GM12891 (cell line): ENCODE measurements at regions not wholly inside any gene's neighbourhood (a gene's known extent, or its start where the extent isn't known, plus 50 kb on each side); places are given as distances from the start of the nearest gene placed in this dataset.

Experiments
- DNase-seq: peaks from one replicate; pipeline ENCODE4 v3.0.0; 2011; ENCODE audit warnings: low spot score; ENCODE audit not compliant: insufficient read length
- FAIRE-seq: peaks from 2 replicates; lab custom pipeline; 2011; peaks lifted over from hg19 to GRCh38; lab: Jason Lieb, UNC
- PAX5 ChIP-seq: IDR thresholded peaks from 2 replicates; pipeline ENCODE4 v1.6.1; 2011; ENCODE audit warnings: low read length, moderate library complexity, mild to moderate bottlenecking; ENCODE audit not compliant: insufficient read depth, severe bottlenecking
- POLR2A ChIP-seq: IDR thresholded peaks from 2 replicates; pipeline ENCODE4 v1.6.1; 2011; ENCODE audit warnings: low read depth, low read length, control low read depth
- POLR2AphosphoS5 ChIP-seq: IDR thresholded peaks from 2 replicates; pipeline ENCODE4 v1.6.1; 2011; ENCODE audit warnings: low read depth, low read length, control low read depth
- POU2F2 ChIP-seq: IDR thresholded peaks from 2 replicates; pipeline ENCODE4 v1.6.1; 2011; ENCODE audit warnings: low read depth, mild to moderate bottlenecking, control low read depth, low read length, moderate library complexity
- SPI1 ChIP-seq: IDR thresholded peaks from 2 replicates; pipeline ENCODE4 v1.6.1; 2011; ENCODE audit warnings: low read depth, low read length, control low read depth
- TAF1 ChIP-seq: IDR thresholded peaks from 2 replicates; pipeline ENCODE4 v1.6.1; 2011; ENCODE audit warnings: low read depth, low read length, control low read depth

DNA sequence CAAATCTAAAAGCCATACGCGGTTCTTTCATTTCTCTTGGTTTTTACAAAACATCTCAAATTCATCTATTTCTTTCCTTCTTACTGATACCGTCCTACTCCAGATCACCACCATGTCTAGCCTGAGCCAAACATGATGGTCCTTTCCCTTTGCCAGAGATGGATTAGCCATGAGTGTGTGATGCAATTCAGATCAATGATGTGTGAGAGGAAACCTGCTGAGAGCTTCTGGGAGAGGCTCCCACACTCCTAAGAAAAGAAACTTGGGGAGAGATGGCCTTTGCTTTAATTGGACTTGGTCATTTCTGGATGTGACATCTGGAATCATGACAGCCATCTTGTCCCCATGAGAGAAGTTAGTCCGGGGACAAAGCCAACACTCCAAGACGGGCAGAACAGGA, 367.2 kb downstream of the FGFR2 start:
- no peak for DNase-seq
- FAIRE-seq: no peak
- TF ChIP-seq TAF1: no peak
- TF ChIP-seq POU2F2: no peak
- TF ChIP-seq SPI1: no peak
- no peak for TF ChIP-seq POLR2A
- TF ChIP-seq POLR2AphosphoS5: no peak
- TF ChIP-seq PAX5: no peak

DNA sequence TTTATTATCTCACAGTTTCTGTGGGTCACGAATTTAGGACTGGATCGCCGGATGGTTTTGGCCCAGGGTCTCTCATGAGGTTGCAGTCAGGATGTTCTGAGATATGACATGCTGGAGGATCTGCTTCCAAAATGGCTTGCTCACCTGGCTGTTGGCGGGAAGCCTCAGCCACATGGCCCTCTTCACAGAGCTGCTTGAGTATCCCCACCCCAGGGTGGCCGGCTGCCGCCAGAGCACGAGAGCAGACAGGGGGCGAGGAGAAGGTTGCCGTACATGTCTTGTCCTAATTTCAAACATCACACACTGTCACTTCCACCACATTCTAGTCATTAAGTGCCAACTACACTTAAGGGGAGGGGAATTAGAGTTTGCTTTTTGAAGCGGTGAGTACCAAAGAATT, 365.8 kb downstream of the FGFR2 start:
- no peak for DNase-seq
- FAIRE-seq: no peak
- TF ChIP-seq POLR2AphosphoS5 (no peak), POU2F2 (no peak), PAX5 (no peak), TAF1 (no peak), SPI1 (no peak), POLR2A (no peak)

DNA sequence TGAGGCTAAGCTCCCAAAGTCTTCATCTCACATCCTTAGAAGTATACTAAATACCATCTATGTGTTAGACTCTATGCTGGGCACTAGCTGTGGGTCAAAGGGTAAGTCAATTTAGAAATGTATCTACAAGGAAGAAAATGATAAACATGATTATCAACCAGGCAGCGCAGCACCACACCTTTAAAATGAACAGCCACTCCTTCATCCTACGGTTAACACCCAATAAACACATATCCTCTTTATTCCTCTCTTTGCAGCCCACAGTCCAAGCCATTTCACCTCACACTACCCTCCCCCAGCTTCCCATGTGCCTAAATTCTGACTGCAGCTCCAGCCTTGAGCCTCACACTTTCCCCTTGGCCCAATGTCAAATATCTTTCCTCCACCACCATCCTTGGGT, 362.6 kb downstream of the FGFR2 start:
- TF ChIP-seq POLR2AphosphoS5: no peak
- no peak for TF ChIP-seq PAX5
- no peak for TF ChIP-seq SPI1
- no peak for TF ChIP-seq TAF1
- TF ChIP-seq POU2F2: no peak
- no peak for TF ChIP-seq POLR2A
- no peak for FAIRE-seq
- no peak for DNase-seq

- TF ChIP-seq POU2F2 (no peak), SPI1 (no peak), POLR2A (no peak), TAF1 (no peak), PAX5 (no peak), POLR2AphosphoS5 (no peak)
- DNase-seq: no peak
- FAIRE-seq: no peak
Observed at GRCh38 chr10:121236621-121237020, 361.6 kb downstream of the FGFR2 start.

GRCh38 chr10:121237718-121238117, 360.5 kb downstream of the FGFR2 start:
- TF ChIP-seq SPI1: no peak
- no peak for TF ChIP-seq TAF1
- no peak for TF ChIP-seq POLR2AphosphoS5
- no peak for TF ChIP-seq POLR2A
- TF ChIP-seq POU2F2: no peak
- no peak for TF ChIP-seq PAX5
- FAIRE-seq (no peak), DNase-seq (no peak)

DNA sequence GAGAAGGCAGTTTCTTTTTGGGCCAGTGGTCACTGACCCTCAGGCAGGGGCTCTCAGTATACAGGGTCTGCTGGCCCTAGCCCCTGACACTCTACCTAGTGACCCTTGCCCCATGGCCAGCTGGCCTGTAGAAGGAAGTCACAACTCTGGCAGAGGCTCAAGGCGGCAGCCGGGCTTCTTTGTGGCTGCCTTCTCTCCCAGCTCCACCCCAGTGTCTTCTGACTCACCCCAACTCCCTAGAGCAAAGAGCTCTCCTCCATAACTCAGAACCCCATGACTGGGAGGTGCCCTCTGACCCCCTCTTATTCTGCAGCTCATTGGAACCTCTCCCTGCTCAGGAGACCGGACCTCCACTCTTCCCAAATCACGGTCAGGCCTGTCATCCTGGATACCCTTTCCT, 358.2 kb downstream of the FGFR2 start:
- DNase-seq (no peak), FAIRE-seq (no peak)
- no peak for TF ChIP-seq TAF1
- TF ChIP-seq PAX5: no peak
- no peak for TF ChIP-seq POU2F2
- no peak for TF ChIP-seq SPI1
- TF ChIP-seq POLR2A: no peak
- no peak for TF ChIP-seq POLR2AphosphoS5

DNA sequence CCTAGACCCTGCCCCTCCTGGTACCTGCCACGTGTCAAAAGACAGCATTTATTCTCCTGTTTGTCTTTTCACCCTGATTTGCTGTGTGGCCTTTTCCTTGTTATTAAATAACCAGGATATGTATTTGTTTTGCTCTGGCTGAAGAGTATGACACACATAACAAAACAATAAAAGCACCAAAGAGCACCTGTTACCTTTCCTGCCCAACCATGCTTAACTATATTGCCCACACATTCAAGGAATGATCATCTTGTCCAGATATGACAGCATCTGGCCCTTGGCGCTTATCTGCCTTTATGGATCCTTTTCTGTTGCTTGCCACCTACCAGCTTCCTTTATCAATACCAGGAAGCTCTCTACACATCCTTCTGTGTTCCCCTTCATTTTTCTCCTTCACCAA, 357.7 kb downstream of the FGFR2 start:
- no peak for FAIRE-seq
- no peak for DNase-seq
- no peak for TF ChIP-seq PAX5
- no peak for TF ChIP-seq SPI1
- TF ChIP-seq POLR2A: no peak
- no peak for TF ChIP-seq TAF1
- no peak for TF ChIP-seq POU2F2
- no peak for TF ChIP-seq POLR2AphosphoS5

GRCh38 chr10:121241337-121241736, 356.9 kb downstream of the FGFR2 start:
- DNase-seq (no peak), FAIRE-seq (no peak)
- TF ChIP-seq POU2F2 (no peak), POLR2AphosphoS5 (no peak), PAX5 (no peak), TAF1 (no peak), POLR2A (no peak), SPI1 (no peak)

GRCh38 chr10:121242741-121243608, 355.3 kb downstream of the FGFR2 start:
- TF ChIP-seq PAX5 (no peak), POU2F2 (no peak)
- FAIRE-seq: no peak
- no peak for DNase-seq

- no peak for DNase-seq
- FAIRE-seq: no peak
- TF ChIP-seq SPI1 (no peak), TAF1 (no peak), POLR2A (no peak), POLR2AphosphoS5 (no peak), POU2F2 (no peak), PAX5 (no peak)
Observed at GRCh38 chr10:121243609-121244241, 354.5 kb downstream of the FGFR2 start.

DNA sequence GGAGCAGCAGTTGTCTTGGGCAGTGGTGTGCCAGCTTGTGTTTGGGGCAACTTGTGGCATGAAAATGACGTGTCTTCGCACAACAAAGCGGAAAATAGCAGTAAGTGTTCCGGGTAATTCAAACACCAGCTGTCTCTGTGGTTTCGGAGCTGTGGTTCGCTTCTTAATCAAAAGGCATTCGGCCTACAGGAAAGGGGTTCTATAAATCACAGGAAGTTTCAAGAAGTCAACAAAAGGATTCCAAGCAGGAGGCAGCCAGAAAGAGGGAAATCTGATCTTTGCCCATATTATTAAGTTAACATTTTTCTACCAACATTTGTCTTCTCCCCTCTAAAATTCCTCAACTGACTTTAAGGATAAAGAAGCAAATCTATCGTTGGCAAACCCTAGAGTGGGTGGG, 353.4 kb downstream of the FGFR2 start:
- FAIRE-seq: no peak
- TF ChIP-seq SPI1: no peak
- TF ChIP-seq POLR2AphosphoS5: no peak
- TF ChIP-seq TAF1: no peak
- TF ChIP-seq POLR2A: no peak
- no peak for TF ChIP-seq PAX5
- no peak for TF ChIP-seq POU2F2
- DNase-seq: no peak
